Gastrocnemius medialis (tissue), 4 donors: ENCODE measurements at regions not wholly inside any gene's neighbourhood (a gene's known extent, or its start where the extent isn't known, plus 50 kb on each side); places are given as distances from the start of the nearest gene placed in this dataset.

Source experiments
- POLR2A ChIP-seq, 2 donors: fragments of 450-650 bp; IDR thresholded peaks; one replicate each; pipeline ENCODE4 v1.6.1; 2017; ENCODE audit warnings: antibody characterized with exemption in 2 of 2, mild to moderate bottlenecking in 2 of 2, moderate library complexity in 2 of 2
- TF ChIP-seq, protein P1 (sequence below), 5 experiments: fragments of 450-650 bp in 3 of 5; fragments of 200-600 bp in 2 of 5; sonication (generic) in 2 of 5; IDR thresholded peaks in 4 of 5; conservative IDR thresholded peaks in 1 of 5; 1 replicate in 4 of 5; 2 replicates in 1 of 5; pipeline ENCODE4 v1.5.1; 2016 to 2019; ENCODE audit warnings: antibody characterized with exemption in 5 of 5, mild to moderate bottlenecking in 3 of 5, moderate library complexity in 3 of 5

DNA sequence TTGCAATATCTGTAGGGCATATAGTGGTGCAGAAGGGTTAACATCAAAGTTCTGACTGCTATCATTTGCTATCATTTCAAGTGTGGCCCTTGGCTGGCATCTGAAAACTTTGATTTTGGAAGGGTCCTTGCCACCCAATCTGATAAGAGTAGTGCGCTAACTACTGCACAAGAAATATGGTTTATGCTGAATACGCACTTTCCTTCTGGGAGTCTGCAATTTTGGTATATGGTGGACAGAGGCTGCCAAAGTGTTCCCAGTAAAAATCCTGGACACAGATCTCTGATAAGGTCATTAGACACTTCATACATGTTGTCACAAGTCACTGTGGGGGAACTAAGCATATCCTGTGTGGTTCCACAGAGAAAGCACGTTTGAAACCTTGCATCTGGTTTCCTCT, 461.6 kb upstream of the CDH11 start:
- TF ChIP-seq, protein P1, sequence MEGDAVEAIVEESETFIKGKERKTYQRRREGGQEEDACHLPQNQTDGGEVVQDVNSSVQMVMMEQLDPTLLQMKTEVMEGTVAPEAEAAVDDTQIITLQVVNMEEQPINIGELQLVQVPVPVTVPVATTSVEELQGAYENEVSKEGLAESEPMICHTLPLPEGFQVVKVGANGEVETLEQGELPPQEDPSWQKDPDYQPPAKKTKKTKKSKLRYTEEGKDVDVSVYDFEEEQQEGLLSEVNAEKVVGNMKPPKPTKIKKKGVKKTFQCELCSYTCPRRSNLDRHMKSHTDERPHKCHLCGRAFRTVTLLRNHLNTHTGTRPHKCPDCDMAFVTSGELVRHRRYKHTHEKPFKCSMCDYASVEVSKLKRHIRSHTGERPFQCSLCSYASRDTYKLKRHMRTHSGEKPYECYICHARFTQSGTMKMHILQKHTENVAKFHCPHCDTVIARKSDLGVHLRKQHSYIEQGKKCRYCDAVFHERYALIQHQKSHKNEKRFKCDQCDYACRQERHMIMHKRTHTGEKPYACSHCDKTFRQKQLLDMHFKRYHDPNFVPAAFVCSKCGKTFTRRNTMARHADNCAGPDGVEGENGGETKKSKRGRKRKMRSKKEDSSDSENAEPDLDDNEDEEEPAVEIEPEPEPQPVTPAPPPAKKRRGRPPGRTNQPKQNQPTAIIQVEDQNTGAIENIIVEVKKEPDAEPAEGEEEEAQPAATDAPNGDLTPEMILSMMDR (IDR thresholded peaks at IDR 0.05 in 4 of 5, conservative IDR thresholded peaks at IDR 0.05 in 1 of 5) = no peak
- no peak for TF ChIP-seq POLR2A (IDR thresholded peaks at IDR 0.05)
